22Rv1 (cell line): ENCODE measurements at regions not wholly inside any gene's neighbourhood (a gene's known extent, or its start where the extent isn't known, plus 50 kb on each side); places are given as distances from the start of the nearest gene placed in this dataset.
"Not testable (repeated sequence)": the region's sequence is repeated elsewhere in the genome, so short reads cannot be mapped to it uniquely, and the experiment has no call there.

Experiments used
- H3K27ac ChIP-seq: fragments of 450-650 bp; 2 replicates; pipeline ENCODE4 v1.5.1; 2017
- ZFX ChIP-seq: fragments of 450-650 bp; IDR thresholded peaks from 2 replicates; pipeline ENCODE4 v1.6.1; 2017; ENCODE audit warnings: antibody characterized with exemption, borderline replicate concordance
- TF ChIP-seq, protein P1 (sequence below): fragments of 450-650 bp; IDR thresholded peaks from 2 replicates; pipeline ENCODE4 v1.5.1; 2017; ENCODE audit warnings: mild to moderate bottlenecking

DNA sequence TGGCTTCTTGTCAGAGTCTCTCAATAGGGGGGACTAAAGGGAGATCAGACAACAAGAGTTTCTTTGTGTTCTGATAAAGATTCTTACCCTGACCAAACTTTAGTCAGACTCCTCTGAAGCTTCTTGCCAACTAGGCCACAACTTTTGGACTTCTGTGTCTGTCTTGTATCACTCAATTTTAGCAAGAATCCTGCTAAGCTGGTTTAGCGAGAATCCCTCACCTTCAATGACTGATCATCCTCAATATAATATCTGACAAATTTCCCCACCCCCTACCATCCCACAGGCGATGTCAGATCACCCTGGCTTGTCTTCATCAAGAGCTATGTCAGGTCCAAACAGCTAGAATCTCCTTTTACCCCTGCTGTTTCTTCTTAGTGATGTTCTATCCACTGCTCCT, 215.2 kb downstream of the RASSF9 start:
- no peak overlapping the region for H3K27ac ChIP-seq
- TF ChIP-seq, protein P1, sequence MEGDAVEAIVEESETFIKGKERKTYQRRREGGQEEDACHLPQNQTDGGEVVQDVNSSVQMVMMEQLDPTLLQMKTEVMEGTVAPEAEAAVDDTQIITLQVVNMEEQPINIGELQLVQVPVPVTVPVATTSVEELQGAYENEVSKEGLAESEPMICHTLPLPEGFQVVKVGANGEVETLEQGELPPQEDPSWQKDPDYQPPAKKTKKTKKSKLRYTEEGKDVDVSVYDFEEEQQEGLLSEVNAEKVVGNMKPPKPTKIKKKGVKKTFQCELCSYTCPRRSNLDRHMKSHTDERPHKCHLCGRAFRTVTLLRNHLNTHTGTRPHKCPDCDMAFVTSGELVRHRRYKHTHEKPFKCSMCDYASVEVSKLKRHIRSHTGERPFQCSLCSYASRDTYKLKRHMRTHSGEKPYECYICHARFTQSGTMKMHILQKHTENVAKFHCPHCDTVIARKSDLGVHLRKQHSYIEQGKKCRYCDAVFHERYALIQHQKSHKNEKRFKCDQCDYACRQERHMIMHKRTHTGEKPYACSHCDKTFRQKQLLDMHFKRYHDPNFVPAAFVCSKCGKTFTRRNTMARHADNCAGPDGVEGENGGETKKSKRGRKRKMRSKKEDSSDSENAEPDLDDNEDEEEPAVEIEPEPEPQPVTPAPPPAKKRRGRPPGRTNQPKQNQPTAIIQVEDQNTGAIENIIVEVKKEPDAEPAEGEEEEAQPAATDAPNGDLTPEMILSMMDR, result no peak
- no peak for TF ChIP-seq ZFX

GRCh38 chr12:85623763-85624162, 212.4 kb downstream of the RASSF9 start:
- TF ChIP-seq, protein P1, result no peak
- no peak for TF ChIP-seq ZFX
- no peak overlapping the region for H3K27ac ChIP-seq

DNA sequence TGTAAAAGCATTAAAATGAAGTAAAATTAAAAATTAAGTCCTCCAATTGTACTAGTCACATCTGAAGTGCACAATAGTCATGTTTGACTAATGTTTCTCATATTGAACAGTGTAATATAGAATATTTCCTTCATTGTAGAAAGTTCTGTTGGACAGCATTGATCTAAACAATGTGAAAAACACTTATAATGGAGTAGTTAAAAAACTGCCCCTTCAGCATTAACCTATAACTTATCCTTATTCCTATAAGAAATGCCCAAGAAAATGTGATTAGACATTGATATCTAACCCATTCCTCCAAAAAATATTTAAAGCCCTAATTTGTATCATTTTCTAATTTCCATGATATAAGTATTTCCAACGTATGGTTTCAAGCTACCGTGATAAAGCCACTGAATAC, 210.7 kb downstream of the RASSF9 start:
- H3K27ac ChIP-seq, result no peak overlapping the region
- TF ChIP-seq ZFX, result no peak
- TF ChIP-seq, protein P1, result no peak

- H3K27ac ChIP-seq, result no peak overlapping the region
- TF ChIP-seq ZFX, result no peak
- TF ChIP-seq, protein P1, result no peak
Measured at GRCh38 chr12:85626001-85626783, 210.0 kb downstream of the RASSF9 start.

GRCh38 chr12:85626784-85627171, 209.4 kb downstream of the RASSF9 start:
- no peak overlapping the region for H3K27ac ChIP-seq
- TF ChIP-seq ZFX, result no peak
- TF ChIP-seq, protein P1, result no peak

GRCh38 chr12:85627584-85627983, 208.6 kb downstream of the RASSF9 start:
- TF ChIP-seq, protein P1, result no peak
- no peak for TF ChIP-seq ZFX

DNA sequence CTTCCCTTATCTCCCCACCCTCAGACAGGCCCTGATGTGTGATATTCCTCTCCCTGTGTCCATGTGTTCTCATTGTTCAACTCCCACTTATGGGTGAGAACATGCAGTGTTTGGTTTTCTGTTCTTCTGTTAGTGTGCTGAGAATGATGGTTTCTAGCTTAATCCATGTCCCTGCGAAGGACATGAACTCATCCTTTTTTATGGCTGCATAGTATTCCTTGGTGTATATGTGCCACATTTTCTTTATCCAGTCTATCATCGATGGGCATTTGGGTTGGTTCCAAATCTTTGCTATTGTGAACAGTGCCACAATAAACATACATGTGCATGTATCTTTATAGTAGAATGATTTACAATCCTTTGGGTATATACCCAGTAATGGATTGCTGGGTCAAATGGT, 207.6 kb downstream of the RASSF9 start:
- H3K27ac ChIP-seq, result not testable (repeated sequence)

More at GRCh38 chr12:85627584-85627983, 208.6 kb downstream of the RASSF9 start:
- H3K27ac ChIP-seq, result no peak overlapping the region

- TF ChIP-seq ZFX, result no peak
- TF ChIP-seq, protein P1, result no peak
- no peak overlapping the region for H3K27ac ChIP-seq
Measured at GRCh38 chr12:85630851-85631250, 205.4 kb downstream of the RASSF9 start.
